ENCODE measurements at regions not wholly inside any gene's neighbourhood (a gene's known extent, or its start where the extent isn't known, plus 50 kb on each side); places are given as distances from the start of the nearest gene placed in this dataset.
"Not testable (repeated sequence)": the region's sequence is repeated elsewhere in the genome, so short reads cannot be mapped to it uniquely, and the experiment has no call there.

DNA sequence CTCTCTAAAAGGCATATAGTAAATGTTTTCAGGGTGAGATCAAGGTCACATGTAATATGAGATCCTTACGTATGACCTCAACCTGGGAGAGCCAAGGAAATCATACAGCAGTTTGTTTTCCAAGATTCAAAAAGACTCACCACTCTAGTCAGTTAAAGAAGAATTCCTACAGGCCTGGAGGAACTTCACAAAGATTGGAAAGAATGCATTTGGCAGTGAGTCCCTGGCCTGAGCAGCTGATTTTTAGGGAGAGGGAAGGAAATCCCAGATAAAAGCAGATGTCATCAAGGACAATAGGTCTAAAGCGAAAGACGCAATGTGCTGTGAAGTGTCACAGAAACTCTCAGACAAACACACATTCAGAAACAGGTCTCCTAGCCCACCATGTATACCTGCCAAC lies 424.0 kb upstream of the ZNF462 start:
- DNase-seq (ENCODE audit: low read depth) = peak; percentile 12

GRCh38 chr9:106441283-106441682 lies 421.7 kb upstream of the ZNF462 start:
- no peak for DNase-seq (ENCODE audit: low read depth)

- DNase-seq (ENCODE audit: low read depth) = no peak
Observed at GRCh38 chr9:106443520-106443919, 419.4 kb upstream of the ZNF462 start.

DNA sequence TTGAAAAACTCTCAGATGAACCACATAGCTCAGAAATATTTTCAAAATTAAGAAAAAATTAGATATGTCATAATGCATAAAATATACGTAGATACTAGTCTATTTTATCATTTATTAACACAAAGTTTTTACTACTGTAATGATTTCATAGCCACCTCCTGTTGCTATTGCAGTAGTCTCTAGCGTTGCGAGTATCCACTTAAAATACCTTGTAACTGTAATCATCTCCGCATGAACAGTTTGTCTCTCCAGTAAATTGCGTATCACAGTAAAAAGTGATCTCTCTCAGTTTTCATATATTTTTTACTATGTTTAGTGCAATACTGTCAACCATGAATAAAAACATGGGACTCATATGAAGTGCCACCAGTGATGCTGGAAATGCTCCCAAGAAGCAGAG lies 417.9 kb upstream of the ZNF462 start:
- no peak for DNase-seq (ENCODE audit: low read depth)

DNA sequence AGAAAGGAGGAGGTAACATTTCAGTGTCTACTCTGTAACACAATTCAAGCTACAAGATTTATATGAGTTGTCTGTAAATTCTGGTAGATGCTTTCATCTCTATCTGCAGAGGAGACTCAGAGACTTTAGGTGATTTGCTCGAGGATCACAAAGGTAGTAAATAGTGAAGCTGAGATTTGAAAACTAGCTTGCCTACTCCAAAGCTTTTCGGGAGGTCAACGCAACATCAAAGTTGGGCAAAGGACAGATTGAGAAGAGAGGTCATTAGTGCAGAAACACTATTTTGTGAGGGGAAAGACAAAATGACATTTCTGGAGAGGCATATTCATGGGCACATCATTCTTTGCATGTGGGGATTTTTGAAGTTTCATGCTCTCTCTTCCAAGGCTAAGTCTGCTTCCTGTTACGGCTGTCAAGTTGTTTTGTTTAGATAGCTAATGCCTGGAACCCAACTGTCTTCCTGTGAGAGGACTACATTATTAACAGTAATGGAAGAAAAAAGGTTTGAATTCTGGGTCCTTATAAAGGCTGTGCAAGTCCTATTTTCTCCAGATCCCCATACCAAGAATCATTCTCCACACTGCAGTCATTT lies 413.5 kb upstream of the ZNF462 start:
- DNase-seq (ENCODE audit: low read depth) = no peak

- no peak for DNase-seq (ENCODE audit: low read depth)
Observed at GRCh38 chr9:106450549-106450948, 412.4 kb upstream of the ZNF462 start.

DNA sequence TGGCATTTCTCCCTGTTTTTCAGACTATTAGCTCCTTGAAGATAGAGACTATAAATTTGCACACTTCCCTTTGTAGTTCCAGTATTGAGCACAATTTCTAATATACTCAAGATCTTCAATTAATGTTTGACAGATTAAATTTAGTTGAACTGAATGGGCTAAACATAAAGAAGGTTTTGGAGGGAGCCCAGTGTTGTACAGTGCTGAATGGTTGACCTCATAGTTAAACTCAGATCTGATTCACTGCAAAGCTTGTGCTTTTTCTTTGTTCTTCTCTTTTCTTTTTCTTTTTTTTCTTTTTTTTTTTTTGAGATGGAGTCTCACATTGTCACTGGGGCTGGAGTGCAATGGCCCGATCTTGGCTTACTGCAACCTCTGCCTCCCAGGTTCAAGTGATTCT lies 411.7 kb upstream of the ZNF462 start:
- no peak for DNase-seq (ENCODE audit: low read depth)

- DNase-seq (ENCODE audit: low read depth) = no peak
Observed at GRCh38 chr9:106456581-106456980, 406.4 kb upstream of the ZNF462 start.

DNA sequence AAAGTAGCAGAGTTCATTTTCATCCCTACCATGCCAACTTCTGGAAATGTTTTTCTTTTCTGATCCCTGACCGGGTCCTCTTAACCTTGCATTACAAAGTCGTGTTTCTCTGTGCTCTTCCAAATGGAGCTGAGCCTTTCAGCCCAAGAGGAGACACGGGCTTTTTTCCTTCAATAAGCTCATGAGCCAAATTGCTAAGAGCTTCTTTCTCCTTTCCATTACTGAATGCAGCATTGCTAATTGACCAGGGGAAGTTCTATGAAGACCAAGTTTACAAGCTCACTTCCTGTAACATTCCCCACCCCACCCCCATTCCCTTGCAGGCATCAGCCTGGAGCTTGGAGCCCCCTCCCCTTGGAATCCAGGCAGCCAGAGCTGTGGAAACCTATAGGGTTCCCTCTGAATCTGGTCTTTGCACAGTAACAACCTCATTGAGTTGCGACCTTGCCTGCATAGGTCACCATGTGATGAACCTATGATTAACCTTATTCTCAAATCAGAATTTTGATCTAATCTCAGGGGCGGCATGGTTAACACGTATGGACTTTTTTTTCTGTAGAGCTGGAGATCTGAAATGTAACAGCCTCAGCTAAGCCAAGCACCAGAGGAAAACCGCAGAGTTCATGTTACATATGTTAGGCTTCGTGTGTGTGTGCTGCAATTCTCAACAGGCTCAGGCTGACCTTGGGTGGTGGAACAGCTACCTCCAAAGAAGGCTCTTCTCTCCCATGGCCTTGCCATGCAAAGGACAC lies 395.7 kb upstream of the ZNF462 start:
- no peak for DNase-seq (ENCODE audit: low read depth)

GRCh38 chr9:106467865-106468164 lies 395.2 kb upstream of the ZNF462 start:
- no peak for DNase-seq (ENCODE audit: low read depth)

DNA sequence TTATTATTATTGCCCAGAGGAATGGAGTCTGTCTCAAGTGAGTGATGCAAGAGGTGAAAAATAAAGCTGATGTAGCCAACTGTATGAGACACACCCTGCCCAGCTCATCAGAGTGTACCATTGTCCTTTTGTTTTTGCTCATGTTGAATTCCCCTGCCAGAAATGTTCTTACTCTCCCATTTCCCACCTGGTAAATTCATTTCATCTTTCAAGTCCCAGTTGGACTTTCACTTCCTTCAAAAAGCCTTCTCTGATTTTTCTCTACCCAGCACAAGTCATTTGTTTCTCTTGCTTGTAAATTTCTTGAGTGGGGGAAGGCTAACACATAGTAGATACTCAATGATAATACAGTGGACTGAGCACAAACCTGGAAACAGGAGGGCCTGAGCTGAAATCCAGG lies 394.5 kb upstream of the ZNF462 start:
- no peak for DNase-seq (ENCODE audit: low read depth)

- no peak for DNase-seq (ENCODE audit: low read depth)
Observed at GRCh38 chr9:106478312-106478711, 384.7 kb upstream of the ZNF462 start.

- DNase-seq (ENCODE audit: low read depth) = no peak
Observed at GRCh38 chr9:106478727-106479126, 384.2 kb upstream of the ZNF462 start.

DNA sequence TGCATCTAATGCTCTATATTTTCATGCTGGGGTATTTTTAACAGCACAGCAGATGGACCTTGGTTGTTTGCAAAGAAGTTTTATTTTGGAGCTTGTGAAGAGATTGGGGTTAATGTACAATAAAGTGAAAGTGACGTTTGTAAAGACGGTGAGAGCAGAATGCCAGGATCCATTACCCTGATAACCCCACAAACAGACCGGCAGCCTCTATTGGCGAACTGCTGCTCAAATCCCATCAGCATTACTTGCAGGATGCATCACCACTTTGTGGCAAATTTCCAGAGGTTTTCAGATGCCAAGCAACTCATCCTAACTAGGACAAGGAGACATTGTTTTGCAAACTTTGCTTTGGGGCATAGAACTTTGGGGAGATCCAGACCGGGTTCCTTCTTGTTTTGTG lies 383.3 kb upstream of the ZNF462 start:
- peak; percentile 27 for DNase-seq (ENCODE audit: low read depth)

DNA sequence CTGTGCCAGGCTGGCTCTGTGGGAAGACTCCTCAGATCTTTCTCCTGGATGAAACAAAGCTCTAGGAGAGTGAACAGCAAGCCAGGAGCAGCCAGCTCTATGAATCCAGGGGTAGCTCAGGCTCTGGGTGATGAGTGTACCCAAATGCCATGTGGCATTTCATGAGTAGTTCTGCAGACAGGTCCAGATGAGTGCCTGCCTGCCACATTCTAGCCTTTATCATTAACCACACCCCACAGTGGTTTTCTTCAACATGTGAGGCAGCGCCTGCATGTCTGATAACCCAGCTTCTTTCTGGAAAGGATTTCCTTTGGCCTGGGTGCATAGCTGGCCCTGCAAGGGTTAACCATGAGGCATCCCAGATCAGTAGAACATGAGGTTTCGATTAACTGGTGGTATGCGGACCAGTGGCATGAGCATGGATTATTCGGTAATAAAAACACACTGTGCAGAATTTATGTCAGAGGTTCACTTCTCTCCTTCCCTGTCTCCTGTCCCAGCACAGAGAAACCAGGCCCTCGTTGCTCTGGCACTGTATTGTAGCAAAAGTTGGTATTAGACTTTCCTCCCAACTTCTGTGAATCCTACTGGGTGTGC lies 381.9 kb upstream of the ZNF462 start:
- no peak for DNase-seq (ENCODE audit: low read depth)

GRCh38 chr9:106482733-106483132 lies 380.2 kb upstream of the ZNF462 start:
- DNase-seq (ENCODE audit: low read depth) = peak; percentile 34

GRCh38 chr9:106486685-106487084 lies 376.3 kb upstream of the ZNF462 start:
- DNase-seq (ENCODE audit: low read depth) = no peak

DNA sequence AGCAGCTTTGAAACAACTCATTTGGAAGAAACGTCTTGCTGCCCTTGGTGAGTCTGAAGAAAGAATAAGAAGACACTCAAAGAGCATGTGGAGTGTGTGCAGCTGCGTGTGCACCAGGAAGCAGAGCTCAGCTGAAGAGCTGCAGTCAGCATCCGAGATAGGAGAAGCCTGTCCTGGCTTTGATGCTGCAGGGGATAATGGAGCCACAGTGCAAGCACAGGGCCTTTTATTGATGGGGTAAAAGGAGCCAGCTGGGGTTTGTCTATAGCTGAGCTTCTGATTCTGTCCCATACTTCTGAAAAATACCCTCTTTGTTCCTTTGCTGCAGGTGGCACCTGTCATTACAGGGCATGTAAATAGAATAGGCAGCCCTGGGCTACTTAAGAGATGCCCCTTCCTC lies 375.7 kb upstream of the ZNF462 start:
- no peak for DNase-seq (ENCODE audit: low read depth)

DNA sequence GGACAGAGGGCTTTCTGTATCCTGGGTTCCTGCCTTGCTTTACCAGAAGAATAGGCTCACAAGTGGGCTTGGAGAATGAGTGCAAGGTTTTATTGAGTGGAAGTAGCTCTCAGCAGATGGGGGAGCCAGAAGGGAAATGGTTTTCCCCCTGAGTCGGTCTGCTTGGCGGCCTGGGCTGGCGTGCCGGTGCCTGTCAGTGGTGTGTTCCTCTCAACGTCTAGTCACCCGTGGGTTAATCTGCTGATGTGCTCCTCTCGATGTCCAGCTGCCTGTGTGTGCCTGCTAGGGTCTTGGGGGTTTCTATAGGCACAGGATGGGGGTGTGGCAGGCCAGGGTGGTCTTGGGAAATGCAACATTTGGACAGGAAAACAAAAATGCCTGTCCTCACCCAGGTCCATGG lies 370.8 kb upstream of the ZNF462 start:
- DNase-seq (ENCODE audit: low read depth) = not testable (repeated sequence)

DNA sequence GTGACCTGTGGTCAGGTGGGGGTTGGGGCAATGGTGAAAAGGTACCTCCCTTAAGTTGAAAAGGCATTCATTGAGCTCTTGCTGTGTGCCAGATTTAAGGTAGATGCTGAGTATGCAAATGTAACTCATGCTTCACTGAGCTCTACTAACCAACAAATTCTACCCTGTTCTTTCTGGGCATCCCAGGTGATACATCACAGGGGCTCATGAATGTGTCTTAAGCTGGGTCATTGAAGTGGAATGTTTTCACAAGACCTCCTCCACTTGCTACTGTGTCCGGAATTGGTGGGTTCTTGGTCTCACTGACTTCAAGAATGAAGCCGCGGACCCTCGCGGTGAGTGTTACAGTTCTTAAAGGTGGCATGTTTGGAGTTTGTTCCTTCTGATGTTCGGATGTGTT lies 362.8 kb upstream of the ZNF462 start:
- DNase-seq (ENCODE audit: low read depth) = no peak

- DNase-seq (ENCODE audit: low read depth) = not testable (repeated sequence)
Observed at GRCh38 chr9:106501210-106501609, 361.8 kb upstream of the ZNF462 start.

DNA sequence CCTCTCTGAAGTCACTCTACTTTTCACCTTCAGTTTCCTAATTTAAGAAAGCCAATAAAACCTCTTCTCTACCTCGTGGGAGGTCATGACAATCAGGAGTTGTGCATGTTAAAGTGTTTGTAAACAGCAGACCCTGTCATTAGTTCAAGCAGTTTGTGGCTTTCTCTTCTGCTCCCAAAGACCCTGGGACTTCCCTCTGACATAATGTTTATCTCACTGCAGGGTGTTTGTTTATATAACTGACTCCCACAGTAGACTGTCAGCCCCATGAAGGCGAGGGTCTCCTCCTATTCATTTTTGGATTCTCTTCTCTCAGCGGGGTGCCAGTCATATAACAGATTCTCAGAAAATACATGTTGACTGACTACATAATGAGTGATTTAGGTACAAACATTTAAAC lies 360.0 kb upstream of the ZNF462 start:
- DNase-seq (ENCODE audit: low read depth) = no peak

DNA sequence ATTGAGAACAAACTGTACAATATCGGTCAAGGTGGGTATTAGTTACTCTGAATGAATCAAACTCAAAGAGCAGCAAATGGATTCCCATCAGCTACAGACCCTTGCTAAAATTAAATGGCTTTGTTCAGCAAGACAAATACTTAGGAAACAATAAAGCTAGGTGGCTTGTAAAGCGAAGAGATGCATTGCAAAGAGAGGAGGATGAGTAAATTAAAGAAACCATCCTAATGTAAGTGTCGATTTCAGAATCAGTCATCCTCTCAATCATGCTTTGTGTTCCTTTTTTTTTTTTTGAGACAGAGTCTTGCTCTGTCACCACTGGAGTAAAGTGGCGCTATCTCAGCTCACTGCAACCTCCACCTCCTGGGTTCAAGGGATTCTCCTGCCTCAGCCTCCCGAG lies 359.2 kb upstream of the ZNF462 start:
- DNase-seq (ENCODE audit: low read depth) = no peak

Measured in M059J (cell line).